NCI-H2107 treated with DMSO at 0.1 percent for 48 hours (cell line): ENCODE measurements at regions not wholly inside any gene's neighbourhood (a gene's known extent, or its start where the extent isn't known, plus 50 kb on each side); places are given as distances from the start of the nearest gene placed in this dataset.

ENCODE experiments used
- DNase-seq: peaks from one replicate; lab custom pipeline; 2025; ENCODE audit not compliant: unreplicated experiment; lab: John Stamatoyannopoulos, UW

- DNase-seq: no peak
Observed at GRCh38 chr7:25850735-25851134, 301.3 kb upstream of the NFE2L3 start.

- peak; percentile 83 for DNase-seq
Observed at GRCh38 chr7:25851332-25852210, 300.4 kb upstream of the NFE2L3 start.

- DNase-seq: no peak
Observed at GRCh38 chr7:25852211-25852938, 299.6 kb upstream of the NFE2L3 start.

GRCh38 chr7:25852939-25853271 is 299.1 kb upstream of the NFE2L3 start:
- DNase-seq: no peak

GRCh38 chr7:25853314-25853713 is 298.7 kb upstream of the NFE2L3 start:
- no peak for DNase-seq

- no peak for DNase-seq
Observed at GRCh38 chr7:25854059-25854458, 297.9 kb upstream of the NFE2L3 start.

- peak; percentile 100 for DNase-seq
Observed at GRCh38 chr7:25854608-25855497, 297.1 kb upstream of the NFE2L3 start.

- peak; percentile 84 for DNase-seq
Observed at GRCh38 chr7:25855854-25856782, 295.9 kb upstream of the NFE2L3 start.

GRCh38 chr7:25857376-25858067 is 294.5 kb upstream of the NFE2L3 start:
- DNase-seq: peak; percentile 95

GRCh38 chr7:25858200-25858524 is 293.8 kb upstream of the NFE2L3 start:
- no peak for DNase-seq

GRCh38 chr7:25858525-25859411 is 293.2 kb upstream of the NFE2L3 start:
- no peak for DNase-seq

GRCh38 chr7:25859412-25860274 is 292.4 kb upstream of the NFE2L3 start:
- no peak for DNase-seq

- DNase-seq: no peak
Observed at GRCh38 chr7:25860275-25861163, 291.5 kb upstream of the NFE2L3 start.

- no peak for DNase-seq
Observed at GRCh38 chr7:25861164-25861496, 290.9 kb upstream of the NFE2L3 start.

- DNase-seq: peak; percentile 63
Observed at GRCh38 chr7:25861601-25862260, 290.3 kb upstream of the NFE2L3 start.

GRCh38 chr7:25862261-25863004 is 289.6 kb upstream of the NFE2L3 start:
- DNase-seq: peak; percentile 100
